ENCODE measurements at regions not wholly inside any gene's neighbourhood (a gene's known extent, or its start where the extent isn't known, plus 50 kb on each side); places are given as distances from the start of the nearest gene placed in this dataset.

GRCh38 chr12:78787576-78787975 is 77.0 kb upstream of the SYT1 start:
- TF ChIP-seq EZH2phosphoT487 (IDR thresholded peaks at IDR 0.05; ENCODE audit: borderline replicate concordance, low read length) (no peak), CTCF (conservative IDR thresholded peaks at IDR 0.05; ENCODE audit: low read depth, low read length) (no peak)
